K562 (cell line): ENCODE measurements at regions not wholly inside any gene's neighbourhood (a gene's known extent, or its start where the extent isn't known, plus 50 kb on each side); places are given as distances from the start of the nearest gene placed in this dataset.

ENCODE experiments used
- BRD9 ChIP-seq: fragments of 450-650 bp; IDR thresholded peaks from 2 replicates; pipeline ENCODE4 v1.6.1; 2018; ENCODE audit warnings: low read depth; ENCODE audit not compliant: partially characterized antibody
- HIVEP1 ChIP-seq: fragments of 250-450 bp; sonication (Bioruptor Pico); IDR thresholded peaks from 2 replicates; pipeline ENCODE4 v1.4.0; 2020; ENCODE audit warnings: mild to moderate bottlenecking
- KDM1A ChIP-seq, 2 experiments: fragments of 450-650 bp; IDR thresholded peaks; 2 replicates each; pipeline ENCODE4 v1.6.1; 2016; ENCODE audit warnings: mild to moderate bottlenecking in 2 of 2
- TAF1 ChIP-seq: IDR thresholded peaks from 2 replicates; pipeline ENCODE4 v1.6.1; 2011; ENCODE audit warnings: mild to moderate bottlenecking, low read length, moderate library complexity; ENCODE audit not compliant: insufficient read depth, control insufficient read depth, severe bottlenecking; ENCODE audit errors: extremely low read depth
- TBL1XR1 ChIP-seq, 2 experiments: IDR thresholded peaks; 2 replicates each; pipeline ENCODE4 v1.6.1; 2012; ENCODE audit warnings: improper control_type of control experiment in 2 of 2, low read length in 2 of 2, mild to moderate bottlenecking in 1 of 2
- XRCC5 ChIP-seq: fragments of 200-400 bp; formaldehyde crosslinking; IDR thresholded peaks from 2 replicates; pipeline ENCODE4 v1.6.1; 2017; ENCODE audit warnings: low read depth, mild to moderate bottlenecking, low read length

DNA sequence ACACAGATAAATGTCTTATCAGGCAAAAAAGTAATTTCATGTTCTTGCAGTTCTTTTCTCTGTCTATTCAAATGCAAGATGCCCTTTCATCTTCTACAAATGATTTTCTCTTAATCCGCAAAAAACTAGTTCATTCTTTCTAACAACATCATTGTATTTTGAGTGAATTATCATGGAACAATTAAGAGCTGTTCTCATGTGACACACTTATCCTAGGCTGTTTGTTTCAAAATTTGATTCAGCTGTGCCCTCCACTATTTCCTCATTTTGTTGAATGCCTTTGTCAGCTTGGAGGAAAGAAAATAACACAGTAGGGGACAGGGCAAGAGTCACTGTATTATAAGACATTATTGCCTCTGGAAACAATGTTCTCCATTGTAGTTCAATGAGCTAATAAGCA lies 396.9 kb downstream of the KCTD12 start:
- TF ChIP-seq TAF1: no peak
- no peak for TF ChIP-seq BRD9
- TF ChIP-seq TBL1XR1 (IDR thresholded peaks at IDR 0.05; ENCODE audit: low read length in 2 of 2): no peak
- TF ChIP-seq HIVEP1 (CRISPR knock-in tag): no peak
- no peak for TF ChIP-seq KDM1A (IDR thresholded peaks at IDR 0.05)
- no peak for TF ChIP-seq XRCC5
